Astrocyte of the cerebellum (primary cell): ENCODE measurements at regions not wholly inside any gene's neighbourhood (a gene's known extent, or its start where the extent isn't known, plus 50 kb on each side); places are given as distances from the start of the nearest gene placed in this dataset.

ENCODE experiments used
- DNase-seq: peaks from one replicate; pipeline ENCODE4 v3.0.0-alpha.2; 2011; ENCODE audit warnings: low read depth
- H3K4me3 ChIP-seq: 2 replicates; pipeline ENCODE4 v1.5.1; 2011; ENCODE audit warnings: mild to moderate bottlenecking, low read depth, low read length, moderate library complexity
- in situ Hi-C: cut with HindIII; loops from 2 replicates; pipeline ENCODE4 v1.10.0; 2017; ENCODE audit warnings: low sequenced_read_pairs
- TF ChIP-seq, protein P1 (sequence below): IDR thresholded peaks from 2 replicates; pipeline ENCODE4 v1.5.1; 2012; ENCODE audit warnings: low read length, low read depth, moderate library complexity, mild to moderate bottlenecking; ENCODE audit errors: missing control alignments

DNA sequence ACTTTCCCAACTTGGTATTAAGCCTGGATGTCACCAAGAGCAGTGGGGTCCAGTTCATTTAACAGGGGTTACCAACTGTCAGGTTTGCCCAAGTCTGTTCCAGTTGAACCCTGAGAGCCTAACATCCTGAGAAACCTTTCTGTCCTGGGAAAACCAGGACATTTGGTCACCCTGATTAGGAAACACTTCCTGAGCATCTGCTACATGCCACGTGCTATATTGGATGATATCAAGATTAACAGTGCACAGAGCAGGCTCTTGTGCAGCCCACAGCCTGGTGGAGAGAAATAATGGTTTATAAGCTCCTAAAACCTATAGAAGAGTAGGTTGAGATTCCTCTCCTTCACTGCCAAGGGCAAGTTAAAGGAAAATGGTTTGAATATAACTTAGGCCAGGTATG, 102.9 kb upstream of the RAD23B start:
- in situ Hi-C loops = no loop called here
- TF ChIP-seq, protein P1, sequence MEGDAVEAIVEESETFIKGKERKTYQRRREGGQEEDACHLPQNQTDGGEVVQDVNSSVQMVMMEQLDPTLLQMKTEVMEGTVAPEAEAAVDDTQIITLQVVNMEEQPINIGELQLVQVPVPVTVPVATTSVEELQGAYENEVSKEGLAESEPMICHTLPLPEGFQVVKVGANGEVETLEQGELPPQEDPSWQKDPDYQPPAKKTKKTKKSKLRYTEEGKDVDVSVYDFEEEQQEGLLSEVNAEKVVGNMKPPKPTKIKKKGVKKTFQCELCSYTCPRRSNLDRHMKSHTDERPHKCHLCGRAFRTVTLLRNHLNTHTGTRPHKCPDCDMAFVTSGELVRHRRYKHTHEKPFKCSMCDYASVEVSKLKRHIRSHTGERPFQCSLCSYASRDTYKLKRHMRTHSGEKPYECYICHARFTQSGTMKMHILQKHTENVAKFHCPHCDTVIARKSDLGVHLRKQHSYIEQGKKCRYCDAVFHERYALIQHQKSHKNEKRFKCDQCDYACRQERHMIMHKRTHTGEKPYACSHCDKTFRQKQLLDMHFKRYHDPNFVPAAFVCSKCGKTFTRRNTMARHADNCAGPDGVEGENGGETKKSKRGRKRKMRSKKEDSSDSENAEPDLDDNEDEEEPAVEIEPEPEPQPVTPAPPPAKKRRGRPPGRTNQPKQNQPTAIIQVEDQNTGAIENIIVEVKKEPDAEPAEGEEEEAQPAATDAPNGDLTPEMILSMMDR = no peak
- no peak for DNase-seq
- H3K4me3 ChIP-seq = no peak overlapping the region

DNA sequence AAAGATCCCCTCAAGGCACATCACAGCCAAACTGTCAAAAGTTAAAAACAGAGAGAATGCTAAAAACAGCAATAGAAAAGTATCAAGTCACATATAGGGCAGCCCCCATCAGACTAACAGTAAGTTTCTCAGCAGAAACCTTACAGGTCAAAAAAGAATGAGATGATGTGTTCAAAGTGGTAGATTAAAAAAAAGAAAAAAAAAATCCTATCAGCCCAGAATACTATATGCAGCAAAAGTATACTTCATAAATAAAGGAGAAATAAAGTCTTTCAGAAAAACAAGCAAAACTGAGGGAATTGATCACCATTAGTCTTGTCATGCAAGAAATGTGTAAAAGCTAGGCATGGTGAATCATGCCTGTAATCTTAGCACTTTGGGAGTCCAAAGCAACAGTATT, 99.9 kb upstream of the RAD23B start:
- in situ Hi-C loops = no loop called here
- H3K4me3 ChIP-seq = no peak overlapping the region
- no peak for DNase-seq
- TF ChIP-seq, protein P1 = no peak

DNA sequence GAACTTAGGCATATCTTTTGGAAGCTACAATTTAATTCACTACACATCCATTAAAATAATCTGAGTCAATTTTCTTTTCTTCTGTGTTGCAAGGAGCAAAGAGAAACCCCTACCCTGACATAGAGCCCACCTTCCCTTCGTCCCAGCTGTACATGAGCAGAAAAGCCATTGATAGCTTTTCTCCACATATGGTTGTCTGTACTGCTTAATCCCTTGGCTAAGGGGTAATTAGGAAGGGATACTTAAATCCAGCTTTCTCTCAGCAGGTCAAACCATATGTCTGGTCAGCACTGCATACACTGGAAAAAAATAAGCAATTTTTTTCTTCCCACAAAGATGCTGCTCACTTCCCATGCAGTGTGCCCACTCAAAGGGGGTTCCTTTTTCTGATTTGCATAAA, 94.7 kb upstream of the RAD23B start:
- no peak for DNase-seq
- TF ChIP-seq, protein P1 = no peak
- H3K4me3 ChIP-seq = no peak overlapping the region
- in situ Hi-C loops = no loop called here

DNA sequence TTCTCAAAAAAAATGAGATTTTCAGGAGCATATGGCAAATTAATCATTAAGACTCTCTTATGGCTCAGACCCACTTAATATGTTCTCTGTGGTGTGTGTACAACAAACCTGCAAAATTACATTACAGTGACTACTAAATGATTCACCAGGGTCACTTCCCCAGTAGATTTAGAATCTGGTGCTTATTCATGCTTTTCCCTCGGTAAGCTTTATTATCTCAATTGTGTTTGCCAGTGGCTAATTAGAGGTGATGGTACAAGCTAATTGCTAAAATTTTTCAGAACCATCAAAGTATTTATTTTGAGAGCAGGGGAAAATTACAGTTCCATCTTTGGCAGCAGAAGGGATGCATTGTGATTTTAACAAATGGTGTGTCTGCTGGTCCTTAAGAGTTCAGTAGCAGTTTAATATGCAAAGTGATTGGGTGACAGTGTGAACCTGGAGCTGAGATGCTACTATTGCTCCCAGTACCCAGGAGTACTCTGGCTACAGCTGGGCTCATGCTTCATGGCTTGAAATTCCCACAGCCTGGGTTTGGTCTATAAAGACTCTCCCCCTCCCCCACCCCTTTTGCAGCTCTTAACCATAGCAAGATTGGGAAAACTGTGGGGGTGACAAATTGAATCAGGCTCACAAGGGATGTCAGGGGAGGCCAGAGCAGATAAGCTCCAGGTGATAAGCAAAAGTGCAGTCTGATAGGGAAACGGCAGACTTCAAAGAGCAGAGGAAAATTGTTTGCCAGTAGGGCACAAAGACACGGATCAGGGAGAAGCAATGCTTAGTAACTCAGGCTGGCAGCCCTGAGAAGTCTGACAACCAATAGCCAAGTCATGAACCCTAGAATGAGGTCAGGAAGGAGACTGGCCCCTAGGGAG, 92.8 kb upstream of the RAD23B start:
- TF ChIP-seq, protein P1 = no peak
- no peak overlapping the region for H3K4me3 ChIP-seq
- DNase-seq = no peak
- in situ Hi-C loops = no loop called here

DNA sequence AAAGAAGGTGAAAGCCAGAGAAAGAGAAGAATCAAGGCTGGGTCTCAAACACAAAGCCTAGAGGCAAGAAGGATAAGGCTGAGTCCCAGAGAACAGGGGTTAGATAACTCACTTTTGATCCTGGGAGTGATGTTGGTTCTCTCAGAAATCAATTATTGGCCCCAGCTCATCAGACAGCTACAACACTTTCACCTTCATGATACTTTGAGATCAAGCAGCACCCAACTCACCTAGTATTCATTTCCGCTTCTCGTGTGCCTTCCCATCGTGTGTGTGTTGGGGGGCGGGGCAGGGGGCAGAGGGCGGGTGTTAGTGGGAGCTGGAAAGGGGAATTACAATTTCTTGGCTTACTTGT, 92.2 kb upstream of the RAD23B start:
- no peak overlapping the region for H3K4me3 ChIP-seq
- in situ Hi-C loops = no loop called here
- DNase-seq = no peak
- TF ChIP-seq, protein P1 = no peak

DNA sequence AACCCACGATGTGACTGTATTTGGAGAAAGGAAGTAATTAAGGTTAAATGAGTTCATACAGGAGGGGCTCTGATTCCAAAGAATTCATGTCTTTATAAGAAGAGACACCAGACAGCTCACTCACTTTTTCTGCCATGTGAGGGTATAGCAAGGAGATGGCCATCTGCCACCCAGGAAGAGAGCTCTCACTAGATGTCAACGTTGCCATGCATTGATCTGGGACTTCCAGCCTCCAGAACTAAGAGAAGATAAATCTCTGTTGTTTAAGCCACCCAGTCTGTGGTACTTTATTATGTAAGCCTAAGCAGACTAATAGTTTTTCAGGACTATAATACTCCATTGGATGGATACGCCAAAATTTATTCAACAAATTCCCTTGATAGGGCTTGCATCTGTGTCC, 89.8 kb upstream of the RAD23B start:
- DNase-seq = no peak

More for the DNA sequence above, 89.8 kb upstream of the RAD23B start:
- no peak overlapping the region for H3K4me3 ChIP-seq
- TF ChIP-seq, protein P1 = no peak
- in situ Hi-C loops = no loop called here
